Astrocyte (in vitro differentiated cells and primary cell): ENCODE measurements at regions not wholly inside any gene's neighbourhood (a gene's known extent, or its start where the extent isn't known, plus 50 kb on each side); places are given as distances from the start of the nearest gene placed in this dataset.

Source experiments
- CTCF ChIP-seq: IDR thresholded peaks from 2 replicates; pipeline ENCODE4 v1.5.1; 2011; ENCODE audit warnings: low read depth, mild to moderate bottlenecking, inconsistent platforms, low read length, moderate library complexity; ENCODE audit not compliant: insufficient read depth
- EZH2 ChIP-seq: IDR thresholded peaks from 2 replicates; pipeline ENCODE4 v1.6.1; 2012; ENCODE audit warnings: mild to moderate bottlenecking, low read length, inconsistent platforms; ENCODE audit not compliant: insufficient read depth

- TF ChIP-seq CTCF = no peak
- TF ChIP-seq EZH2 = no peak
These were observed 137.8 kb upstream of the COPS8 start for GRCh38 chr2:236947896-236948295.
